Mesothelial cell of epicardium (in vitro differentiated cells): ENCODE measurements at regions not wholly inside any gene's neighbourhood (a gene's known extent, or its start where the extent isn't known, plus 50 kb on each side); places are given as distances from the start of the nearest gene placed in this dataset.

Source experiments
- DNase-seq, 2 experiments: peaks; one replicate each; pipeline ENCODE4 v3.0.0; 2021; ENCODE audit warnings: low spot score in 2 of 2; ENCODE audit not compliant: unreplicated experiment in 2 of 2
- H3K27ac Mint-ChIP-seq: 2 replicates; pipeline ENCODE4 v1.8.0; 2021; ENCODE audit warnings: mixed read lengths
- H3K27me3 Mint-ChIP-seq: 2 replicates; pipeline ENCODE4 v1.8.0; 2021; ENCODE audit warnings: low read depth, mixed read lengths
- H3K36me3 Mint-ChIP-seq: 2 replicates; pipeline ENCODE4 v1.8.0; 2021; ENCODE audit warnings: mixed read lengths
- H3K4me1 Mint-ChIP-seq: 2 replicates; pipeline ENCODE4 v1.8.0; 2021; ENCODE audit warnings: mixed read lengths
- H3K4me3 Mint-ChIP-seq: 2 replicates; pipeline ENCODE4 v1.8.0; 2021; ENCODE audit warnings: mild to moderate bottlenecking, moderate library complexity, mixed read lengths
- H3K9me3 Mint-ChIP-seq: 2 replicates; pipeline ENCODE4 v1.8.0; 2021; ENCODE audit warnings: mixed read lengths
- CTCF ChIP-seq: fragments of 200-600 bp; sonication (generic); IDR thresholded peaks from one replicate; pipeline ENCODE4 v1.5.0; 2021; ENCODE audit warnings: antibody characterized with exemption; ENCODE audit not compliant: unreplicated experiment

GRCh38 chr2:41840702-41841551 is 206.9 kb upstream of the PKDCC start:
- TF ChIP-seq CTCF = peak; percentile 89
- Mint-ChIP-seq H3K27me3 (peaks cover 54% of the 10 kb centered on the region), H3K4me1 (peaks cover 6% of the 10 kb centered on the region), H3K4me3 (peak overlapping the region; percentile 85), H3K36me3 (no peaks in the 10 kb centered on the region), H3K27ac (peak overlapping the region; percentile 88), H3K9me3 (no peaks in the 10 kb centered on the region)
- peak; percentile 88 to 97 for DNase-seq

GRCh38 chr2:41846962-41847361 is 200.9 kb upstream of the PKDCC start:
- TF ChIP-seq CTCF = no peak
- no peak for DNase-seq
- no peak overlapping the region for H3K4me3 Mint-ChIP-seq
- no peaks in the 10 kb centered on the region for H3K4me1 Mint-ChIP-seq
- H3K36me3 Mint-ChIP-seq = no peaks in the 10 kb centered on the region
- H3K9me3 Mint-ChIP-seq = no peaks in the 10 kb centered on the region
- H3K27ac Mint-ChIP-seq = no peak overlapping the region
- H3K27me3 Mint-ChIP-seq = peaks cover 72% of the 10 kb centered on the region

GRCh38 chr2:41847744-41848441 is 199.9 kb upstream of the PKDCC start:
- no peak overlapping the region for H3K4me3 Mint-ChIP-seq
- H3K9me3 Mint-ChIP-seq = no peaks in the 10 kb centered on the region
- no peak for DNase-seq
- H3K27ac Mint-ChIP-seq = no peak overlapping the region
- H3K36me3 Mint-ChIP-seq = no peaks in the 10 kb centered on the region
- H3K27me3 Mint-ChIP-seq = peaks cover 69% of the 10 kb centered on the region
- H3K4me1 Mint-ChIP-seq = no peaks in the 10 kb centered on the region
- TF ChIP-seq CTCF = no peak

- Mint-ChIP-seq H3K9me3 (no peaks in the 10 kb centered on the region), H3K36me3 (no peaks in the 10 kb centered on the region), H3K27me3 (peaks cover 34% of the 10 kb centered on the region), H3K4me3 (no peak overlapping the region), H3K4me1 (peaks cover 3% of the 10 kb centered on the region), H3K27ac (no peak overlapping the region)
- DNase-seq = no peak
- TF ChIP-seq CTCF = no peak
Measured at GRCh38 chr2:41851554-41851953, 196.3 kb upstream of the PKDCC start.

GRCh38 chr2:41853427-41854191 is 194.2 kb upstream of the PKDCC start:
- peak in 1 of 2 experiments; percentile 69 for DNase-seq
- Mint-ChIP-seq H3K4me1 (peaks cover 3% of the 10 kb centered on the region), H3K36me3 (no peaks in the 10 kb centered on the region), H3K27ac (no peak overlapping the region), H3K9me3 (no peaks in the 10 kb centered on the region), H3K27me3 (peaks cover 16% of the 10 kb centered on the region), H3K4me3 (no peak overlapping the region)
- peak; percentile 89 for TF ChIP-seq CTCF
